ENCODE measurements at regions not wholly inside any gene's neighbourhood (a gene's known extent, or its start where the extent isn't known, plus 50 kb on each side); places are given as distances from the start of the nearest gene placed in this dataset.

GRCh38 chr4:187069398-187069797 is 345.7 kb upstream of the FAT1 start:
- no peaks in the 10 kb centered on the region for H3K9me3 ChIP-seq (ENCODE audit: low read depth, low read length)
- TF ChIP-seq CTCF (IDR thresholded peaks at IDR 0.05; ENCODE audit: extremely low read depth, low read depth, low read length), result no peak
- H3K4me2 ChIP-seq (ENCODE audit: insufficient read depth, low read length), result peak overlapping the region; percentile 65
- peak overlapping the region; percentile 49 for H3K4me3 ChIP-seq (ENCODE audit: insufficient read depth, low read length)
- no peak overlapping the region for H3K27ac ChIP-seq (ENCODE audit: low read depth, low read length)
- H3K36me3 ChIP-seq (ENCODE audit: insufficient read depth, low read length), result no peaks in the 10 kb centered on the region
- H3K27me3 ChIP-seq (ENCODE audit: insufficient read depth, low read length), result no peaks in the 10 kb centered on the region
- no peaks in the 10 kb centered on the region for H4K20me1 ChIP-seq (ENCODE audit: insufficient read depth, low read length)
- H3K79me2 ChIP-seq (ENCODE audit: insufficient read depth, low read length), result no peaks in the 10 kb centered on the region
- H3K4me1 ChIP-seq (ENCODE audit: insufficient read depth, low read length), result no peaks in the 10 kb centered on the region
- peak overlapping the region; percentile 85 for H2AFZ ChIP-seq (ENCODE audit: low read length)
- DNase-seq (ENCODE audit: insufficient read length, low spot score, missing footprints), result peak; percentile 42

- Histone ChIP-seq H3K36me3 (ENCODE audit: insufficient read depth, low read length) (no peaks in the 10 kb centered on the region), H2AFZ (ENCODE audit: low read length) (no peak overlapping the region), H3K79me2 (ENCODE audit: insufficient read depth, low read length) (no peaks in the 10 kb centered on the region), H3K4me3 (ENCODE audit: insufficient read depth, low read length) (no peak overlapping the region), H3K9me3 (ENCODE audit: low read depth, low read length) (no peaks in the 10 kb centered on the region), H4K20me1 (ENCODE audit: insufficient read depth, low read length) (no peaks in the 10 kb centered on the region), H3K4me2 (ENCODE audit: insufficient read depth, low read length) (no peak overlapping the region), H3K4me1 (ENCODE audit: insufficient read depth, low read length) (no peaks in the 10 kb centered on the region), H3K27ac (ENCODE audit: low read depth, low read length) (no peak overlapping the region), H3K27me3 (ENCODE audit: insufficient read depth, low read length) (no peaks in the 10 kb centered on the region)
- DNase-seq (ENCODE audit: insufficient read length, low spot score, missing footprints), result no peak
- no peak for TF ChIP-seq CTCF (IDR thresholded peaks at IDR 0.05; ENCODE audit: extremely low read depth, low read depth, low read length)
These were observed 346.5 kb upstream of the FAT1 start for GRCh38 chr4:187070158-187070557.

- Histone ChIP-seq H3K4me2 (ENCODE audit: insufficient read depth, low read length) (no peak overlapping the region), H3K4me3 (ENCODE audit: insufficient read depth, low read length) (no peak overlapping the region), H3K79me2 (ENCODE audit: insufficient read depth, low read length) (no peaks in the 10 kb centered on the region), H2AFZ (ENCODE audit: low read length) (no peak overlapping the region), H4K20me1 (ENCODE audit: insufficient read depth, low read length) (no peaks in the 10 kb centered on the region), H3K9me3 (ENCODE audit: low read depth, low read length) (no peaks in the 10 kb centered on the region), H3K36me3 (ENCODE audit: insufficient read depth, low read length) (no peaks in the 10 kb centered on the region), H3K27ac (ENCODE audit: low read depth, low read length) (no peak overlapping the region), H3K27me3 (ENCODE audit: insufficient read depth, low read length) (no peaks in the 10 kb centered on the region), H3K4me1 (ENCODE audit: insufficient read depth, low read length) (no peaks in the 10 kb centered on the region)
- TF ChIP-seq CTCF (IDR thresholded peaks at IDR 0.05; ENCODE audit: extremely low read depth, low read depth, low read length), result no peak
- no peak for DNase-seq (ENCODE audit: insufficient read length, low spot score, missing footprints)
These were observed 347.1 kb upstream of the FAT1 start for GRCh38 chr4:187070740-187071139.

GRCh38 chr4:187071946-187072600 is 348.4 kb upstream of the FAT1 start:
- Histone ChIP-seq H2AFZ (ENCODE audit: low read length) (peak overlapping the region; percentile 56), H3K36me3 (ENCODE audit: insufficient read depth, low read length) (no peaks in the 10 kb centered on the region), H3K79me2 (ENCODE audit: insufficient read depth, low read length) (no peaks in the 10 kb centered on the region), H3K27me3 (ENCODE audit: insufficient read depth, low read length) (no peaks in the 10 kb centered on the region), H3K4me1 (ENCODE audit: insufficient read depth, low read length) (no peaks in the 10 kb centered on the region), H3K4me3 (ENCODE audit: insufficient read depth, low read length) (peak overlapping the region; percentile 38), H4K20me1 (ENCODE audit: insufficient read depth, low read length) (no peaks in the 10 kb centered on the region), H3K27ac (ENCODE audit: low read depth, low read length) (no peak overlapping the region), H3K9me3 (ENCODE audit: low read depth, low read length) (no peaks in the 10 kb centered on the region), H3K4me2 (ENCODE audit: insufficient read depth, low read length) (peak overlapping the region; percentile 52)
- no peak for TF ChIP-seq CTCF (IDR thresholded peaks at IDR 0.05; ENCODE audit: extremely low read depth, low read depth, low read length)
- no peak for DNase-seq (ENCODE audit: insufficient read length, low spot score, missing footprints)
